ENCODE measurements at regions not wholly inside any gene's neighbourhood (a gene's known extent, or its start where the extent isn't known, plus 50 kb on each side); places are given as distances from the start of the nearest gene placed in this dataset.

GRCh38 chr18:31225668-31226067 lies 63.0 kb upstream of the DSC1 start:
- DNase-seq (ENCODE audit: extremely low spot score, unreplicated experiment), result no peak
- peaks cover 25% of the 10 kb centered on the region for H3K9me3 Mint-ChIP-seq
- no peaks in the 10 kb centered on the region for H3K27me3 Mint-ChIP-seq
- no peak overlapping the region for H3K4me3 Mint-ChIP-seq
- H3K36me3 Mint-ChIP-seq, result no peaks in the 10 kb centered on the region
- TF ChIP-seq CTCF (conservative IDR thresholded peaks at IDR 0.05), result no peak
- peaks cover 21% of the 10 kb centered on the region for H3K4me1 Mint-ChIP-seq (ENCODE audit: unreplicated experiment)
- H3K27ac Mint-ChIP-seq, result peak overlapping the region; percentile 55

DNA sequence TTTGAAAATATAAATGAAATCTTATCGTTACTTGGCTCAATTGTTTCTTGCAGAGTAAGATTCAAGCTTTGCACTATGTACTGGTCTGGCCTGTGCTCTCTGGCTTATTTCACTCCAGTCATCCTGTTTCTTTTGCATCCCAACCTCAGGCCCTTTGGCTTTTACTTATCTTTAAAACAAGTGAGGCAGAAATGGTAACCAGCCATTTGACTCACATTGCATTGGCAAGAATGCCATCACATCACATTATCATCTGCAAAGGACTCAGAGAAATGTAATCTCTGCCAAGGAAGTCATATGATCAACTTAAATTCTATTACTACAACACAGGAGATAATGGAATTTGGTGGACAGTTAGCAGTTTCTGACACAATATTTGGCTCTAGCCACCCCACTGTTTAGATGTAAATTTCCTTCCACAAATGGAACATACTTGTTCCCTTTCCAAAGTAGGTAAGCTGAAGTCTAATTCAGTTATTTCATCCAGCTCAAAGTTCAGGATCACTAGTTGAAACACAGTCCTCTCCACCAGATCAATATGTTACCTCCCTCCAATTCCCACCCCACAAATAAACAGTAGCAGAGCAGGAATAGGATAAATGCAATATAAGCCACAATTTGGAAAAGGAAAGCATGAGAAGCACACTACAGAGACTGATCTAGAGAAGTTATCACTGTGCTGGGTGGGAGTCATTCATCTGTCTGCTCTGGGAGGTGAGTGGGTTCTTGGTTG lies 65.0 kb upstream of the DSC1 start:
- peak overlapping the region; percentile 27 for H3K27ac Mint-ChIP-seq
- no peaks in the 10 kb centered on the region for H3K27me3 Mint-ChIP-seq
- no peak for DNase-seq (ENCODE audit: extremely low spot score, unreplicated experiment)
- H3K4me1 Mint-ChIP-seq (ENCODE audit: unreplicated experiment), result peaks cover 21% of the 10 kb centered on the region
- H3K36me3 Mint-ChIP-seq, result no peaks in the 10 kb centered on the region
- peaks cover 15% of the 10 kb centered on the region for H3K9me3 Mint-ChIP-seq
- H3K4me3 Mint-ChIP-seq, result no peak overlapping the region
- no peak for TF ChIP-seq CTCF (conservative IDR thresholded peaks at IDR 0.05)

GRCh38 chr18:31229829-31230228 lies 67.2 kb upstream of the DSC1 start:
- H3K4me1 Mint-ChIP-seq (ENCODE audit: unreplicated experiment), result peaks cover 30% of the 10 kb centered on the region

GRCh38 chr18:31230495-31230894 lies 67.8 kb upstream of the DSC1 start:
- no peak overlapping the region for H3K4me3 Mint-ChIP-seq
- H3K27me3 Mint-ChIP-seq, result no peaks in the 10 kb centered on the region
- H3K36me3 Mint-ChIP-seq, result no peaks in the 10 kb centered on the region
- peaks cover 30% of the 10 kb centered on the region for H3K4me1 Mint-ChIP-seq (ENCODE audit: unreplicated experiment)
- TF ChIP-seq CTCF (conservative IDR thresholded peaks at IDR 0.05), result no peak
- peak overlapping the region; percentile 30 for H3K27ac Mint-ChIP-seq
- peaks cover 15% of the 10 kb centered on the region for H3K9me3 Mint-ChIP-seq
- DNase-seq (ENCODE audit: extremely low spot score, unreplicated experiment), result no peak

More at GRCh38 chr18:31229829-31230228, 67.2 kb upstream of the DSC1 start:
- no peak overlapping the region for H3K4me3 Mint-ChIP-seq
- TF ChIP-seq CTCF (conservative IDR thresholded peaks at IDR 0.05), result no peak
- H3K36me3 Mint-ChIP-seq, result no peaks in the 10 kb centered on the region
- H3K27ac Mint-ChIP-seq, result no peak overlapping the region
- H3K9me3 Mint-ChIP-seq, result peaks cover 15% of the 10 kb centered on the region
- H3K27me3 Mint-ChIP-seq, result no peaks in the 10 kb centered on the region
- DNase-seq (ENCODE audit: extremely low spot score, unreplicated experiment), result no peak

GRCh38 chr18:31232013-31232412 lies 69.4 kb upstream of the DSC1 start:
- H3K36me3 Mint-ChIP-seq, result no peaks in the 10 kb centered on the region
- H3K27me3 Mint-ChIP-seq, result no peaks in the 10 kb centered on the region
- no peak overlapping the region for H3K4me3 Mint-ChIP-seq
- H3K27ac Mint-ChIP-seq, result no peak overlapping the region
- no peak for TF ChIP-seq CTCF (conservative IDR thresholded peaks at IDR 0.05)
- no peak for DNase-seq (ENCODE audit: extremely low spot score, unreplicated experiment)
- H3K9me3 Mint-ChIP-seq, result peaks cover 12% of the 10 kb centered on the region
- H3K4me1 Mint-ChIP-seq (ENCODE audit: unreplicated experiment), result peaks cover 20% of the 10 kb centered on the region
